CD4-positive, CD25-positive, alpha-beta regulatory T cell (primary cell): ENCODE measurements at regions not wholly inside any gene's neighbourhood (a gene's known extent, or its start where the extent isn't known, plus 50 kb on each side); places are given as distances from the start of the nearest gene placed in this dataset.

Experiments
- ATAC-seq, 2 donors: fragments of 150-1000 bp; cut with Tn5 transposase; one replicate each; pipeline ENCODE4 v1.10.0; 2021; ENCODE audit warnings: low read depth in 2 of 2, moderate number of reproducible peaks in 2 of 2, moderate library complexity in 1 of 2
- DNase-seq, 3 donors: peaks; one replicate each; pipeline versions ENCODE4 v3.0.0 to v3.0.0-alpha.2; 2012 to 2022; ENCODE audit warnings: mixed read lengths in 1 of 3
- H3K27ac ChIP-seq: one replicate; pipeline ENCODE4 v1.7.0; 2013; ENCODE audit warnings: mild to moderate bottlenecking, low read length; ENCODE audit not compliant: insufficient read depth, poor library complexity, severe bottlenecking
- H3K27me3 ChIP-seq: one replicate; pipeline ENCODE4 v1.7.0; 2013; ENCODE audit warnings: low read length; ENCODE audit not compliant: control insufficient read depth, insufficient read depth
- H3K36me3 ChIP-seq: one replicate; pipeline ENCODE4 v1.7.0; 2013; ENCODE audit warnings: mild to moderate bottlenecking, low read length, moderate library complexity; ENCODE audit not compliant: control insufficient read depth, insufficient read depth
- H3K4me1 ChIP-seq: 2 replicates; pipeline ENCODE4 v1.7.0; 2013; ENCODE audit warnings: mild to moderate bottlenecking, low read length; ENCODE audit not compliant: insufficient read depth, control insufficient read depth, poor library complexity, severe bottlenecking
- H3K4me3 ChIP-seq: one replicate; pipeline ENCODE4 v1.7.0; 2013; ENCODE audit warnings: low read depth, mild to moderate bottlenecking, low read length, moderate library complexity
- H3K9me3 ChIP-seq, 2 experiments: 1 replicate in 1 of 2; 2 replicates in 1 of 2; pipeline ENCODE4 v1.7.0; 2013; ENCODE audit warnings: low read length in 2 of 2, mild to moderate bottlenecking in 1 of 2, moderate library complexity in 1 of 2; ENCODE audit not compliant: control insufficient read depth in 2 of 2
- H3K27ac Mint-ChIP-seq, 3 donors: one replicate each; pipeline ENCODE4 v1.8.0; 2020 to 2022; ENCODE audit warnings: mild to moderate bottlenecking in 3 of 3, mixed read lengths in 3 of 3, moderate library complexity in 2 of 3
- H3K27me3 Mint-ChIP-seq: one replicate; pipeline ENCODE4 v1.8.0; 2022; ENCODE audit warnings: mild to moderate bottlenecking, mixed read lengths
- H3K36me3 Mint-ChIP-seq: one replicate; pipeline ENCODE4 v1.8.0; 2020; ENCODE audit warnings: mixed read lengths
- H3K4me1 Mint-ChIP-seq, 4 donors: one replicate each; pipeline ENCODE4 v1.8.0; 2020 to 2022; ENCODE audit warnings: mixed read lengths in 4 of 4, mild to moderate bottlenecking in 1 of 4
- H3K4me3 Mint-ChIP-seq, 4 donors: one replicate each; pipeline ENCODE4 v1.8.0; 2020 to 2022; ENCODE audit warnings: mild to moderate bottlenecking in 4 of 4, mixed read lengths in 4 of 4, moderate library complexity in 3 of 4
- H3K9me3 Mint-ChIP-seq, 7 donors: one replicate each; pipeline ENCODE4 v1.8.0; 2020 to 2022; ENCODE audit warnings: mixed read lengths in 7 of 7, mild to moderate bottlenecking in 3 of 7, moderate library complexity in 2 of 7

GRCh38 chr1:95734560-95734959 lies 500.6 kb downstream of the RWDD3 start:
- Mint-ChIP-seq H3K4me3 (no peak overlapping the region), H3K4me1 (no peaks in the 10 kb centered on the region), H3K27me3 (no peaks in the 10 kb centered on the region), H3K36me3 (no peaks in the 10 kb centered on the region), H3K9me3 (peaks cover 3 to 37% (median 7%) of the 10 kb centered on the region in 7 donors), H3K27ac (no peak overlapping the region)
- Histone ChIP-seq H3K27me3 (no peaks in the 10 kb centered on the region), H3K4me1 (no peaks in the 10 kb centered on the region), H3K27ac (no peak overlapping the region), H3K36me3 (no peaks in the 10 kb centered on the region), H3K9me3 (peaks cover 0 to 6% of the 10 kb centered on the region in 2 experiments), H3K4me3 (no peak overlapping the region)
- DNase-seq (no peak), ATAC-seq (no peak)

DNA sequence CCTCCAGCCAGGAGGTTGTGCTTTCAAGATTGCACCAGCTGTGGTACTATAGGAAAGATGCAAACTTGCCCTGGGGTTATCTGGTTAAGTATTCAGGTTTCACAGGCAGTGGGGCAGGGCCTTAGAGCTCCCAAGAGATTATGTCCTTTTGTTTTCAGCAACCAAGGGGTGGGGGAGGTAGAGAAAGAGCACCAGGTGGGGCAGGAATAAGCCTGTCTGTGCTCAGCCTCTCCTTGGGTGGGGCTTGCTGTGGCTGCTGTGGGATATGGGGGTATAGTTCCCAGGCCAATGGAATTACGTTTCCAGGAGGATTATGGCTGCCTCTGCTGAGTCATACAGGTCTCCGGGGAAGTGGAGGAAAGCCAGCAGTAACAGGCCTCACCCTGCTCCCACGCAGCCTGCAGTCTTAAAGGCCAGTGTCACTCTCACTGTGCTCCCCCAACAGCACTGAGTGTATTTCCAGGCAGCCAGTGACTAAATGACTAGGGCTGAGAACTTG lies 508.6 kb downstream of the RWDD3 start:
- H3K9me3 ChIP-seq: no peaks in the 10 kb centered on the region
- no peaks in the 10 kb centered on the region for H3K27me3 ChIP-seq
- Mint-ChIP-seq H3K36me3 (no peaks in the 10 kb centered on the region), H3K9me3 (peaks cover 0 to 17% (median 5%) of the 10 kb centered on the region in 7 donors), H3K27me3 (no peaks in the 10 kb centered on the region), H3K4me3 (no peak overlapping the region), H3K27ac (no peak overlapping the region), H3K4me1 (no peaks in the 10 kb centered on the region)
- no peaks in the 10 kb centered on the region for H3K4me1 ChIP-seq
- H3K36me3 ChIP-seq: no peaks in the 10 kb centered on the region
- ATAC-seq (no peak), DNase-seq (no peak)
- H3K4me3 ChIP-seq: no peak overlapping the region
- no peak overlapping the region for H3K27ac ChIP-seq

DNA sequence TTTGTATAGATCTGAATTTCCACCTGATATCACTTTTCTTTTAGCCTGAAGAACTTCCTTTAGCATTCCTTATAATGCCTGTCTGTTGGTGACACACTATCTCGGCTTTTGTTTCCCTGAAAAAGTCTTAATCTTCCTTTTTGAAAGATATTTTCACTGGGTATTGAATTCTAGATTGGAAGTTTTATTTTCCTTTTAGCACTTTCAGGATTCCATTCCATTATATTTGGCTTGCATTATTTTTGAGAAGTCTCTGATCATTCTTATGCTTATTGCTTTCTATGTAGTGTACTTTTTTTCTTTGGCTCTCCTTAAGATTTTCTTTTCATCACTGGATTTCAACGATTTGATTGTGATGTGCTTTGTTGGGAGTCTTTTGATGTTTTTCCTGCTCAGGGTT lies 510.7 kb downstream of the RWDD3 start:
- no peak overlapping the region for H3K27ac ChIP-seq
- peaks cover 0 to 12% (median 5%) of the 10 kb centered on the region in 7 donors for H3K9me3 Mint-ChIP-seq
- no peak overlapping the region for H3K27ac Mint-ChIP-seq
- ATAC-seq (no peak), DNase-seq (no peak)
- no peaks in the 10 kb centered on the region for H3K9me3 ChIP-seq
- H3K36me3 Mint-ChIP-seq: no peaks in the 10 kb centered on the region
- H3K27me3 Mint-ChIP-seq: no peaks in the 10 kb centered on the region
- no peak overlapping the region for H3K4me3 ChIP-seq
- no peaks in the 10 kb centered on the region for H3K4me1 ChIP-seq
- H3K4me3 Mint-ChIP-seq: no peak overlapping the region
- H3K4me1 Mint-ChIP-seq: no peaks in the 10 kb centered on the region
- no peaks in the 10 kb centered on the region for H3K36me3 ChIP-seq
- H3K27me3 ChIP-seq: no peaks in the 10 kb centered on the region

DNA sequence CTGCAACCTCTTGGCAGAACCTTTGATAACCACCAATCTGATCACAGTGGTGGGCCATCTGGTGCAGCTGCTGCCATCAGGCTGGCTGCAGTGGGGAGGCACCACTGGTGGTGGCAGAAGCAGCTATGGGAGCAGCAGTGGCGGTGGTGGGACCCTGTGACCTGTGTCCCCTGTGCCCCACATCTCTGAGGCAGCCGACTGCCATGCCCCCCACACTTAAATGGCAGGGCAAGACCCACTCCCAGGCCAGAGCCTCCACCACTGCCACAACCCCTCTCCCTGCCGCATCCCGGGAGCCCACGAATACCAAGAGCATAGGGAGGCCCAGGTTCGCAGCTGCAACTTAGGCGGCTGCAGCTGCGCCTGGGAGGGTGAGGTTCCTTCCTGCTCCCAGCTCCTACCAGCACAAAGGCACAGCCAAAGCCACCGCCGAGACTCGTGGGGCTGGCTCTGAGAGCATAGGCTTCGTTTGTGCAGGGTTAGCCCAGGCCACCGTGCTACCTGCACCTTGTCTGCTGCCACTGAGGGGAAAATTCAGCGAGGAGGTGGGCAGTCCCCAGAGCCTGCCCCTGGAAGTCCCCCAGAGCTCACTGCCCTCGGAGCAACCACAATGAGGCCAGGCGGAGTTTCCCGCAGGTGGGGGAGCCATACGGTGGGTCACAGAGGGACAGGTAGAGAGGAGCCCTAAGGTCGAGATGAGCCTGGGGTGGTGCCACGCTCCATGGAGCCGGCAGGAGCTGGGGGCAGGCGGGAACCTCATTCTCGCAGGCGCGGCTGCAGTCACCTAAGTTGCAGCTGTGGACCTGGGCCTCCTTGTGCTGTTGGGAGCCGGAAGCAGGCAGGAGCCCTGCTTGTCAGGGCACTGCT lies 518.7 kb downstream of the RWDD3 start:
- H3K4me1 ChIP-seq: no peaks in the 10 kb centered on the region
- no peaks in the 10 kb centered on the region for H3K36me3 ChIP-seq
- no peak overlapping the region for H3K4me3 ChIP-seq
- no peak overlapping the region for H3K27ac ChIP-seq
- Mint-ChIP-seq H3K36me3 (no peaks in the 10 kb centered on the region), H3K4me3 (no peak overlapping the region), H3K9me3 (peaks cover 2 to 23% (median 13%) of the 10 kb centered on the region in 7 donors), H3K4me1 (no peaks in the 10 kb centered on the region), H3K27ac (no peak overlapping the region), H3K27me3 (no peaks in the 10 kb centered on the region)
- peaks cover 6 to 11% of the 10 kb centered on the region in 2 experiments for H3K9me3 ChIP-seq
- DNase-seq: no peak
- no peaks in the 10 kb centered on the region for H3K27me3 ChIP-seq
- no peak for ATAC-seq

DNA sequence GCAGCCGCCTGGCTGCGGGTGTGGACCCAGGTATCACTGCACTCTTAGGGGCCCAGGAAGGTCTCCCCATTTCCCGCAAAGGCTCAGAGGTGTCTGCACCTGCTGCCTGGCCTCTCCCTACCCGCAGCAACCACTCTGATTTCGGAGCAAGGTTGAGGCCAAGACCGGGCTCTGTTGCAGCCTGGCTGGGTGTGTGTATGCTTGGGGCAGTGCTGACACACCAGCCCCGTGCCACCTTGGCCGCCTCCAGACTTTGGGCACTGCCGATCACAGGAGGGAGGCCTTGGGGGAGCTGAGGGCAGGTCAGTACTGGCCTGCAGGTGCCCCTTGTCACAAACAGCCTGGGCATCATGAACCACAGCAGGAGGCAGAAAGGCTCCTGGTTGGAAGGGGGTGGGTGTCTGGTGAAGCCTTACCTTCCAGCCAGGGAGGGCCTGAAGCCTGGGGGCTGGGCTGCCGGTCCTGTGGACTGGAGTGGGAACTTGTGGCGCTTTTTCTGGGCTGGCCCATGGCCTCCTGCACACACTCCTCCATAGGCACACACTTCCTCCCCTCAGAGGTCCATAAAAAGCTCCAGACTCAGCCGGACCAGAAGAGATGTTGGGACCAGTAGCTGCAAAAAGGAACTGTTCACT lies 519.5 kb downstream of the RWDD3 start:
- no peak for DNase-seq
- ATAC-seq: no peak
- no peaks in the 10 kb centered on the region for H3K27me3 Mint-ChIP-seq
- no peaks in the 10 kb centered on the region for H3K4me1 Mint-ChIP-seq
- no peak overlapping the region for H3K4me3 ChIP-seq
- no peaks in the 10 kb centered on the region for H3K36me3 Mint-ChIP-seq
- H3K27me3 ChIP-seq: no peaks in the 10 kb centered on the region
- H3K4me3 Mint-ChIP-seq: no peak overlapping the region
- peaks cover 6 to 11% of the 10 kb centered on the region in 2 experiments for H3K9me3 ChIP-seq
- H3K27ac ChIP-seq: no peak overlapping the region
- H3K36me3 ChIP-seq: no peaks in the 10 kb centered on the region
- H3K9me3 Mint-ChIP-seq: peaks cover 2 to 23% (median 13%) of the 10 kb centered on the region in 7 donors
- H3K4me1 ChIP-seq: no peaks in the 10 kb centered on the region
- no peak overlapping the region for H3K27ac Mint-ChIP-seq

DNA sequence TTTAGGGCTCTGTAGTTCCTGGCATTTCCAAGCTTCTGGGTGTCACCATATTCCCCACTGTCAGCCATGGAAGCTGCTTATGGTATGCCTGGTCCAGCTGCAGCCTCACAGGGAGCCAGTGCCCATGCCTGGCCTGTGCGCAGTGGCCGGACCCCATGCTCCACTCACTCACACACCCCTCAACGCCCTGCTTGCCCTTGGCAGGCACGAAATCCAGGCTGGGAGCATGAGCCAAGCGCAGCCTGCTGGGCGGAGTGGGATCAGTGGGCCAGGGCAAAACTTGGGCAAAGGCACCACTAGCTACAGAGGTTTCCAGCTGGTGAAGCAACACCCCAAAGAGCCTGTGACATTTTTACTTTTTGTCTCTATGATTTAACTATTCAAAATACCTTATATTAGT lies 520.4 kb downstream of the RWDD3 start:
- Histone ChIP-seq H3K9me3 (peaks cover 6 to 11% of the 10 kb centered on the region in 2 experiments), H3K4me3 (no peak overlapping the region), H3K27me3 (no peaks in the 10 kb centered on the region), H3K27ac (no peak overlapping the region), H3K4me1 (no peaks in the 10 kb centered on the region), H3K36me3 (no peaks in the 10 kb centered on the region)
- H3K36me3 Mint-ChIP-seq: no peaks in the 10 kb centered on the region
- H3K27ac Mint-ChIP-seq: no peak overlapping the region
- H3K9me3 Mint-ChIP-seq: peaks cover 2 to 24% (median 14%) of the 10 kb centered on the region in 7 donors
- no peak overlapping the region for H3K4me3 Mint-ChIP-seq
- H3K27me3 Mint-ChIP-seq: no peaks in the 10 kb centered on the region
- ATAC-seq: no peak
- no peaks in the 10 kb centered on the region for H3K4me1 Mint-ChIP-seq
- no peak for DNase-seq

DNA sequence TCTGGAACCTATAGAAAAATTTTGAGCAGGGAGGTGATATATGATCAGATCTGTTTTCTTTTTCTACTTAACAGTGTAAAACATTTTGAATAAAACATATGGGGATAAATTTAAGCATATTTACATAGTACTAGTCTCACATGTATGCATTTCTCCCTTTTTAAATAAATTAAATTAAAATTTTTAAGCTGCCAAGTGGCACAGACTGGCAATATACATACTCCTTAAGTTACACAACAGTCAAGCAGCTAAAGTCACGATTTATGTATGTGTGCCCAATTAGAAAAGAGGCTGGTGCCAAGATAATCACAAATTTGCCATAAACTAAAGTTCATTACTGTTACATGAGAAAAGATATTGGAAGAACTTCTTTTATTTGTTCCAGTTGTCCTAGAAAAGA lies 532.0 kb downstream of the RWDD3 start:
- H3K27me3 ChIP-seq: no peaks in the 10 kb centered on the region
- no peaks in the 10 kb centered on the region for H3K36me3 Mint-ChIP-seq
- no peak overlapping the region for H3K27ac ChIP-seq
- no peaks in the 10 kb centered on the region for H3K27me3 Mint-ChIP-seq
- no peaks in the 10 kb centered on the region for H3K4me1 ChIP-seq
- H3K4me3 Mint-ChIP-seq: no peak overlapping the region
- DNase-seq (no peak), ATAC-seq (no peak)
- H3K36me3 ChIP-seq: no peaks in the 10 kb centered on the region
- H3K4me3 ChIP-seq: no peak overlapping the region
- H3K9me3 ChIP-seq: no peaks in the 10 kb centered on the region
- H3K4me1 Mint-ChIP-seq: no peaks in the 10 kb centered on the region
- no peak overlapping the region for H3K27ac Mint-ChIP-seq
- H3K9me3 Mint-ChIP-seq: peaks cover 0 to 16% (median 4%) of the 10 kb centered on the region in 7 donors
